HG03521 (cell line): ENCODE measurements at regions not wholly inside any gene's neighbourhood (a gene's known extent, or its start where the extent isn't known, plus 50 kb on each side); places are given as distances from the start of the nearest gene placed in this dataset.

Experiments used
- ATAC-seq: cut with Tn5 transposase; IDR thresholded peaks from one replicate; pipeline ENCODE4 v1.9.1; 2021; ENCODE audit warnings: mild to moderate bottlenecking, moderate library complexity; ENCODE audit not compliant: unreplicated experiment

DNA sequence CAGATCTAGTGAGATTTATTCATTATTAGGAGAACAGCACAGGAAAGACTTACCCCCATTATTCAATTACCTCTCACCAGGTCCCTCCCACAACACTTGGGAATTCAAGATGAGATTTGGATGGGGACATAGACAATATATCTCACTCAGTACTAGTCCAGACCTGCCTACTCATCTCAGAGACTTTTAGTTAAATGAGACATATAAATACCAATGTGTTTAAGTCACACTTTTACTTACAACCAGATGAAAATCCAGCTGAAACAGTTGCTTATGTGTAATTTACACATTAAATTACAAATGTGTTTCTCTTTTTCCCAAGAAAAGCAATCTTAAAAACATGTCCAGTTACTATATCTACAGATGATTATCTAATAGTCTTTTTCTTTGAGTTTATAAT is 1145.6 kb downstream of the KCNT2 start:
- ATAC-seq: no peak

DNA sequence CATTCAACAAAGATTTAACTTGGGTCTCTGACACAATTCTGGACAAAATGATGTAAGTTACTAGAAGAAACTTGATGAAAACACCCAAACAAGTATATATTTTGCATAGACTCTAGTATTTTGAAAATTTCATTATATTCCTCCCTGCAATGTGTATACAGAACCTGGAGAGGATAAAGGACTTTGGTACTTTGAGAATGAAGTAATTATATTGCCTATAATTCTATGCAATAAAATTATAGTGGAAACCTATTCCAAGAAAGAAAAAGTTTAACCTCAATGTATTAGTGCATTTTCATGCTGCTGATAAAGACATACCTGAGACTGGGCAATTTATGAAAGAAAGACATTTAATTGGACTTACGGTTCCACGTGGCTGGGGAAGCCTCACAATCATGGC is 1146.1 kb downstream of the KCNT2 start:
- no peak for ATAC-seq

DNA sequence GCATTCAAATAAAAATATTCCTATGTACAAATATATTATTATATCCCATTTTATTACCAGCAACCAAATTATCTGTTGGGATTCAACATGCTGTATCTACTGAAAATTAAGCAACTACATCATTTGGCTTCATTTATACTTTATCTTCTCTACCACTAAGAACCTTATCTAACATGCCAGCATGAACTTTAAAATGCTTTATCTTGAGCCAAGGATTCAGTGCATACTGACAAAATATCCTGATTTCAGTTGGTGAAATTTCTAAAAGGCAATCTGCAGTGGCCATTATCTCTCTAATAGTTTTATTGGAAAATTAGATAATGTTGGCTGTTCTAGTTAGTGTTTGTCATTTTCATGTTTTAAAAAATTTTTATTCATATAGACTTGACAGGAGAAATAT is 1149.9 kb downstream of the KCNT2 start:
- no peak for ATAC-seq

DNA sequence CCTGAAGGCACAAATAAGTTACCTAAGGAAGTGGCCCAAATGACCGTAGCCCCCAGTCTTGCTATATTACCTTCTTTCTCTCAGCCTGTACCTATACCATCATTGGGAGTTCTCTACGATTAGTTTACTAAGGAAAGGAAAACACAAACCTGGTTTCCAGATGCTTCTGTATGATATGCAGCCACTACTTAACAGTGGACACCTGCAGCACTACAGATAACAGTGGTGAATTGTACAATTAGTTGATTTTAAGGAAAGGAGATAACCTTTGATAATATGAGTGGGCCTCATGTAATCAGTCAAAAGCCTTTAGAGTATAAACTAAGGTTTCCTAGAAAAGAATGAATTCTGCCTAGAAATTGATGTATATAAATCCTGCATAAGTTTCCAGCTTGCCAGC is 1157.4 kb downstream of the KCNT2 start:
- no peak for ATAC-seq

DNA sequence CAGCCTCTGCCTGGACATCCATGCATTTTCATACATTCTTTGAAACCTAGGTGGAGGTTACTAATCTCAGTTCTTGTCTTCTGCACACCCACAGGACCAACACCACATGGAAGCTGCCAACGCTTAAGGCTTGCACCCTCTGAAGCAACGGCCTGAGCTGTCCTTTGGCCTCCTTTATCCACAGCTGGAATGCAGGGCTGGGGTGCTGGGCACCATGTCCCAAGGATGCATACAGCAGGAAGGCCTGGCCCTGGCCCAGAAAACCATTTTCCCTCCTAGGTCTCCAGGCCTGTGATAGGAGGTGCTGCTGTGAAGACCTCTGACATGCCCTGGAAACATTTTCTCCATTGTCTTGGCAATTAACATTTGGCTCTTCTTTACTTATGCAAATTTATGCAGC is 1168.6 kb downstream of the KCNT2 start:
- ATAC-seq: no peak

DNA sequence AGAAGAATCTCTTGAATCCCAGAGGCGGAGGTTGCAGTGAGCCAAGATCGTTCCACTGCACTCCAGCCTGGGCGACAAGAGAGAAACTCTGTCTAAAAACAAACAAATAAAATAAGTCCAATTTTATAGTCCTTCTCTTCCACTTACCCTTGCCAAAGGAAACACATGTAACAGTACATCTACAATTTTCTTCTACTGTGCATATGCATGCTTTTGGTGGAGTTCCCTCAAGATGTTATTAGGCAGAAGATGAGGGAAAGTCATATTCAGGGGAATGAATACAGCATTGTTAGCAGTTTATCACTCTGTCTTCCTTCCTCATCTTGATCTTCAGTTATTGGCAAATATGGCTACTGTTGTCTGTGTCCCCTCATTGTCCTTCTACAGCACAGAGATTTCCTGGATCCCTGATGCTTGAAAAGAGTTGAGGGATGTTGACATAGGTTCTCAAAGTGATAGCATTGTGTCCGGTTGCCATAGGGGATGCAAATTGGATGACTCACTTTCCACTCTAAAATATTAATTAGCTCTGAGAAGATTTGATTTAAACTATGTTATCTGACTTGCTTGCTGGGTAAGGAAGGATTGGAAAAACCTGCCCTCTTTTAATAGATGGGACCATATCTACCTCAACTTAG is 1173.6 kb downstream of the KCNT2 start:
- ATAC-seq: no peak

DNA sequence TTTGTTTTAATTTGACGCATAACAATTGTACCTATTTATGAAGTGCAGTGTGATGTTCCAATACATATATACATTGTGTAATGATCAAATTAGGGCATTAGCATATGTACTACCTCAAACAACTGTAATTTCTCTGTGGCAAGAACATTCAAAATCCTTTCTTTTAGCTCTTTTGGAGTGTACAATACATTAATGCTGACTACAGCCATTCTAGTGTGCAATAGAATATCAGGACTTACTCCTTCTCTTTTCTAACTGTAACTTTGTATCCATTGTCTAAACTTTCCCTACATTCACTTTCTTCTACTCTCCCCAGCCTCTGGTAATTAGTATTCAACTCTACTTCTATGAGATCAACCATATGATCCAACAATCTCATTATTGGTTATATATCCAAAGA is 1177.4 kb downstream of the KCNT2 start:
- ATAC-seq: no peak

DNA sequence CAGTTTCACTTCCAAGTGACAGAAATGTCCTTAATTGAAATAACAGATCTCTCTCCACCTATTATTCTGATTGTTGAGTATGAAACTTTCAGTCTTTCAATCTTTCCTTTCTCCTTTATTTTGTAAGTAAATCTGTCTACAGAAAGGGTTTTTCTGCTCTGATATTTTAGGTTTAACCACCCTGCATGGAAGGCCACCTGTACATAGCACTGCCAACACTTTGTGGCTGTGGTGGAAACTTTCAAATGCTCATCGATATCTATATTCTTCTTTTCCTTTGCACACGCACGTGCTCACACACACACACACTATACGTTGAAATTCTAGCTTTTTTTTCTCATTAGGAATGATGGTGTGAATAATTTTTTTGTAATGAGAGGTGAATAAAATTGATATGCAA is 1179.3 kb downstream of the KCNT2 start:
- no peak for ATAC-seq

DNA sequence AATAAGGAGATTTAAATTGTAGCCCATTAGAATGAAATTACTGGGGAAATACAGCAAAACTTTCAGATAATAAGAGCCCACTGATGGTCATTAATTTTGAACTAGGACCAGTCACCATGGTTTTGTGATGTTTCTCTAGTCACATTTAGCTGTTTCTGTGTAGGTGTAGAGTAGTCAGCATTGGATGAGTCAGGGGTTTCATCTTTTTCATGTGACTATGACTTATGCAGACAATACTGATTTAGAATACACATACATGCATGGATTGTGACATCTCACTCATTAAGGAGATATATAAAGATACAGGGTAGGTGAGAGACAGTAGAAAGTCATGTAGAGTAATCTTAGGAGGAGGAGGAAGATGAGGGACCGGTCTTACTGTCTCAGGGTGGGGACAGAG is 1192.7 kb downstream of the KCNT2 start:
- no peak for ATAC-seq

DNA sequence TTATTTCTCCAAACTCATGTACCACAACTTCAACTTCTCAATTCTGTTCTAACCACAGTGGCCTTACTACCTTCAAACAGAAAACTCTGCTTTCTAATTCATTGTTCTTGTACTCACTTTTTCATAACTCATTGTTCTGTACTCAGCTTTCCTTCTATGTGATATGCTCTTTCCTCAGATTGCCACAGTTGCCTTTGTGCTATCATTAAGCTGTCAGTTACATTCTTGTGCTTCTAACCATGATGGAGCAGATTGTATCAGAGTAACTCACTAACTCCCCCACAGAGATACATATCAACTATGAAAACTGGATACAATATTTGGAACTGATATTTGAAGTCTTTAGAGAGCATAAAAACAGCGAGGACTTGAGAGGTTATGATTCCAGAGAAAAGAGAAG is 1213.7 kb downstream of the KCNT2 start:
- ATAC-seq: no peak

DNA sequence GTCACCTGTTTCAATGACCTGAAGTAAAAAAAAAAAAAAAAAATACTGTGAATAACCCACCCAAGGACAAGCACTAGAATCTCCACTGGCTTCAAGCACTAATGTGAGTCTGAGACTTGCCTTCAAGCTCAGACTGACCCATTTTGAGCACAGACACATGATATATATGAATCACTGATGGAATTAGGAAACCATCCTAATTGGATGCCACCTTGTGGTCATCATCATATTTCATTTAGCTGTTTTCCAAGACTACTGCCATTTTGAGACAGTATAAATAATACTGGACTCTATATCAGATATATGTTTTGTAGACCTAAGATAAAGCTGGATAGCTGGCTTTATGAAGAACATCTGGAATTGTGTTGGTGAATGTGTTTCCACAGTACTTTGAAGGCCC is 1232.0 kb downstream of the KCNT2 start:
- ATAC-seq: no peak

DNA sequence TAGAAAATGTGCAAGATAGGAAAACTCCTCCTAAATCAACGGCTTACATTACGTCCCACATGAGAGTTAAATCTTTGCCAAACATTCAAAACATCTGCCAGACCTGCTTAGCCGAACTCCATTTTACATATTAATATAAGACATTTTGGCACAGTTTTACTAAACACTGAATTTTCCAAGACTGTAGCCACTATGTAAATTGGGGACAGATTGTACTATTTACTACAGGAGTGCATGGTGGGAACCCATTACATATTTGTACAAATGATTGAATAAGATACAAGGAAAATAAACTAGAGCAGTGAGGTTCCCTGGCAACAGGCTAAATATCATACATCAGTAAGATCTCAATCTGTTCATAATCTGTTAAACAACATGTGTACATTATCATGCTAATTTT is 1234.4 kb downstream of the KCNT2 start:
- no peak for ATAC-seq

DNA sequence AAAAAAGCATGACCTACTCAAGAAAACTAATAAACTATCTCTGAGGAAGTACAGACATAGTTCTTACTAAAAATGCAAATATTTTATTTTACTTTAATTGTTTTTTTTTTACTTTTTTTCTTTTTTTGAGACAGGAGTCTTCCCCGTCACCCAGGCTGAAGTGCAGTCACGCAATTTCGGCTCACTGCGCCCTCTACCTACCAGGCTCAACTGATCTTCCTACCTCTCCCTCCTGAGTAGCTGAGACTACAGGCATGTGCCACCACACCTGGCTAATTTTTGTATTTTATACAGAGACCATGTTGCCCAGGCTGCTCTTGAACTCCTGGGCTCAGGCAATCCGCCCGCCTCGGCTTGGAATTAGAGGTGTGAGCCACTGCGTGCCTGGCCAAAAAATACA is 1263.1 kb downstream of the KCNT2 start:
- no peak for ATAC-seq

DNA sequence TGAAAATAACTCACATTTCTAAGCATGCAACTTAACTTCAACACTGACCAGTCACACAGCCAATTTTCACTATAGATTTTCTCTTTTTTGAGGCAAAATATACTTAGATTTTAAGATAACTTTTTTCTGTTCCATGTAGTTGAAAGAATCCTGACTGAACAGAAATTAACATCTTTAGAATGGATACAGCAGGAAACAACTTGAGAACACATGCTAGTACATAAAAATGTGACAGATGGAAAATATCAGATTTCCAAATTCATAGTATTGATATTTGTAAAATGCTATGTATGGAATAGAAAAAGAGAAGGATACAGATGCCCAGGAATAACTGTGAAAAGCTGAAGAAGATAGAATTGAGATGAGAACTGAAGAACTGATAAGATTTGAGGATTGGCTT is 1270.6 kb downstream of the KCNT2 start:
- ATAC-seq: no peak

DNA sequence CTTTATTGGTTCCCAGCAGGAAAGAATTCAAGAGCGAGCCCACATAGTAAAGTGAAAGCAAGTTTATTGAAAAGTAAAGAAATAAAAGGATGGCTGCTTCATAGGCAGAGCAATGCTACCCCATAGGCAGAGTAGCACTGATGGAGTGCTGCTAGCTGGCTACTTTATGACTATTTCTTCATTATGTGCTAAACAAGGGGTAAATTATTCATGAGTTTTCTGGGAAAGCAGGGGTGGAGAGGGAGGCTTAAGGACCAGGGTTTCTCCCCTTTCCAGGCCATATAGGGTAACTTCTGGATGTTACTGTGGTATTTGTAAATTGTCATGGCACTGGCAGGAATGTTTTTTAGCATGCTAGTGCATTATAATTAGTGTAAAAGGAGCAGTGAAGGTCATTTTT is 1271.4 kb downstream of the KCNT2 start:
- no peak for ATAC-seq

DNA sequence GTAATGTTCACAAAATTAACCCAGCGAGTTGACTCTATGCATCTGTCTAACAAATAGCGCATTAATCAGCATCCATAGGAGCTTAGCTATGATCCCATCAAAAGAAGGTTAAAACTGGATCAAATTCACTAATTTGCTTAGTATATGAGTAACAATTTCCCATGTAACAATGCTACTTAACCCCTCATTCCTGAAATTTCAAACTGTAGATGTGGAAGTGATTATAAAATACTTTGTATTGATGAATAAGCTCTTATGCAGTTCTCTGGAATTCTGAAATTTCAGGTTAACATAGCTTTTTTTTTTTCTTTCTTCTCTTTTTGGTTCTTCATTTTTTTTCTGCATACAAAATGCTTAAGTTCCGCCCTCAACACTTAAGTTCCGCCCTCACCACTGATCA is 1272.7 kb downstream of the KCNT2 start:
- no peak for ATAC-seq

DNA sequence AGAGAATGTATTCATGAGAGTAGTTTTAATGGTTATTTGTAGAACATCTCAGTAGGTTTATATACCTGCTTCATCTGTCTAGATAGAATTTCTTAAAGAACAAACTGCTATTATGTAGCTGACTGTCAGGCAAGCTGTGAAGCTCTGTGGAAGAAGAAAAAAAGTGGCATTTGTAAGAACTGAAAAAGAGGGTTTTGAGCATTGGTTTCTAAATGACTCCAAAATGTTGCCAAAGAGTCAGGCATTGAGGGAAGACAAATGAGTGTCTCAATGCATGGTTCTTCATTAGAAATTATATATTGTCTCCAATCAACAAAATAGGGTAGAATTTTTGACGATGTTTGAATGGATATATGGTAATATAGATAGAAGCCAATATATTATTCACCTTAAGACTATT is 1276.1 kb downstream of the KCNT2 start:
- ATAC-seq: no peak

DNA sequence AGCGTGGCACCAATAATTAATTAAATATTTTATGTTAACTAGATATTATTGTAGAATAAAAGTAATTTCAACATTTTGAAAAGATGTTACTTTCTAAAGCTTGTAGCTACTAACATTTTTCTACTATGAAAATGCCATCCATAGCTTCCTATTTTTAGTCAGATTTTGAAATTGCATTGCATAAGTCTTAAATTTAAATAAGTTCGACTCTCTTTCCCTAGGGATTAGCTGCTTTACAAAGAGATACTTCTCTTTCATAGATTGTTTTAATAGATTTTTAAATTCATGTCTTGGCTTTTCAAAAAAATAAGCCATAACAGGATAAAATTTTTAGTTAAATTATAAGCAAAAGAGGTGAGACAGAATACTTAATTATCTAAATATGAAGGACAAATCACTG is 1279.6 kb downstream of the KCNT2 start:
- no peak for ATAC-seq

DNA sequence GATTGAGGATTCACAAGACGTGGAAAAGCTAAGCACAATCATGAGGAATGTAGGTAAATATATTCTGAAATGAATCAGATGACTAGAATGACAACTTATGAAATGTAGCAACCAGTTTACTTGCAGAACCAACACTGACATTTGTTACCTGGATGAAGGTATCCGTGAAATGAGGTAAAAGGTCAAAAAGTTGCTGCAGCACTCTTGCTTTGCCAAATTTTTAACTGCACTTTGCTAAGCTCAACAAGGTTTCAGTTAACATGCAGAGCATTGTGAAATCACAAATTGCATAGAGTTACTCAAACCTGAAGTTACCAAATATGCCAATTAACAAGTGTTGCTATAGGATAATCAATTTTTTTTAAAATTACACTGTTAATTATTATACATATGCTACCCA is 1280.1 kb downstream of the KCNT2 start:
- ATAC-seq: no peak

DNA sequence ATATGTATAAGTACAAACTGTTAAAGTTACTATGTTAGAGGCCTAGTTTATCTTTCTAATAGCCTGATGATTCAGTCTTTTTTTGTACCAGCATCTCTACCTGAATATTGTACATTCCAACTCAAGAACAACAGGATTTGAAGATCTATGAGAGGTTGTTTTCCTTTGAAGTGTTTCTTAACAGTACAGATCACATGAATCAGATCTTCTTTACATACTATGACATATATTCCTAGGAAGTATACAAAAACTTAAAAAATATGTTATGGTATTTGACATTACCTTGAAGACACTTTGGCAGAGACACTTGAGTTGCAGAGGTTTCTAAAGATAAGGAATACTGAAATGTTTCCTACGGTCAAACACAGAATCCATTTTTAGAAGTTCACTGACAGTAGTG is 1280.9 kb downstream of the KCNT2 start:
- ATAC-seq: no peak

DNA sequence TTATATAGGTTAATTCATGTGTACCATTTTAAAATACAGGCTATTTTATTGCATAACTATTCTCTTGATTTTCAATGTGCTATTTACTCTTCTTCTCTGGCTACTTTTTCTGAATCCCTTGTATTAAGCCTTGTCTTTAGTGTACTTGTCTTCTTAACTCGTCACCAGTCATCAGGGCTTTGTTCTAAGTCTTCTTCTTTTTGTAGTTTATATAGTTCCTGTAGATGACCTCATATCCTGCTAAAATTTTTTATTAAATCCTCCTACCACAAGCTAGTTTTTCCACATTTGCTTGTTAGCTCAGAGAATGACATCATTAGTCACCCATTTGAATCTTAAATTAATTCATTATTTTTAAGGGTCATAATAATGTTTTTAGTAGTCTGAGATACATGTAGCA is 1281.9 kb downstream of the KCNT2 start:
- ATAC-seq: no peak

DNA sequence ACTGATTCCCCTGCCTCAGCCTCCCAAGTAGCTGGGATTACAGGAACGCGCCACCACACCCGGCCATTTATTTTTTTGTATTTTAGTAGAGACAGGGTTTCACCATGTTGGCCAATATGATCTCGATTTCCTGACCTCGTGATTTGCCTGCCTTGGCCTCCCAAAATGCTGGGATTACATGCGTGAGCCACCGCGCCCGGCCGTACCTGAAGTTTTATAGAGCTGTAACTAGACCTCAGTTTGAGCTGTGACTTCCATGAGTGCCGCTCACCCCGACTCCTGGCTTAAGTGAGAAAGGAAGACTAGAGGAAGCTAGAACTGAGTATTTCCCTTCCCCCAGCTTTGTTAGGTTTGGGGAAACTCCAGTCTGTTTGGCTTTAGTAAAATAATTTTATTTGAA is 1283.1 kb downstream of the KCNT2 start:
- no peak for ATAC-seq

DNA sequence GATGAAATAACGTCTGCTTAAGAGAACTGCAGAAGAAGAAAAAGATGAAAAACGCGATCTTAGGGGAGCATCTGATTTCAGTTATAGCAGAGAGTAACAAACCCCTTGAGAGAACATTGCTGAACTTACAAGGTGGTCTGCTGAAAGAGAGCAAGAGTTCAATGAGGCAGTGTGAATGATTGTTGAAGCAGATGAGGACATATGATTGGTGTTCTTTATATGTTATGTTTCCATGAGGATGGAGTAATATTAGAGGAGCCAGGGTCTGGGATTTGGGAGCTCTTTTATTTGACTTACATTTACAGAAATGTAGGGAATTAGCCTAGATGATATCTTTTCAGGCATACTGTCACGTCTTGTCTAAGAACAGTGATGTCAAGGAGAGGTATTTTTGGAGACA is 1302.0 kb downstream of the KCNT2 start:
- no peak for ATAC-seq

DNA sequence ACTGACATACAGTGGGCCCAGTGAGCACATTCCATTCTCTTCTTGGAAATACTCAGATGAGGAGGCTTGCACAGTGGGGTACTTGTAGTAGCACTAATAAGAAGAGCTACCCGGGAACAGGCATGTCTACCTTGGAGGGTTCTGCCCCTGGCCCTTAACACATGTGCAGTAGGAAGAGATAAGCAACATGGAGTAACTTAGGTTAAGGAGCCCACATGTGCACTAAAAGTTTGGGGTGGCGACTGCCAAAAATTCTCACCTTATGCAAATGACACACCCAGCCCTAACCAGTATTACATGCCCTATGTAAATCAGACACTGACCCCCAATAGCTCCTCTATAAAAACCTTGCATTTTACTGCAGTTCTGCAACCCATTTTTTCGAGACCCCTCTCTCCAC is 1313.3 kb downstream of the KCNT2 start:
- ATAC-seq: no peak
